ENCODE measurements at regions not wholly inside any gene's neighbourhood (a gene's known extent, or its start where the extent isn't known, plus 50 kb on each side); places are given as distances from the start of the nearest gene placed in this dataset.
"Not testable (repeated sequence)": the region's sequence is repeated elsewhere in the genome, so short reads cannot be mapped to it uniquely, and the experiment has no call there.

- intact Hi-C loops (cut with DNase I): no loop called here
- no peak for DNase-seq
These were observed 82.8 kb upstream of the MRPS22 start for GRCh38 chr3:139260793-139261736.

- DNase-seq: no peak
- intact Hi-C loops (cut with DNase I): no loop called here
These were observed 81.8 kb upstream of the MRPS22 start for GRCh38 chr3:139261754-139262586.

- intact Hi-C loops (cut with DNase I): no loop called here
- no peak for DNase-seq
These were observed 80.0 kb upstream of the MRPS22 start for GRCh38 chr3:139263798-139264197.

GRCh38 chr3:139264375-139264774 is 79.4 kb upstream of the MRPS22 start:
- no peak for DNase-seq
- intact Hi-C loops (cut with DNase I): no loop called here

GRCh38 chr3:139265131-139266016 is 78.4 kb upstream of the MRPS22 start:
- DNase-seq: peak in 3 of 42 donors; percentile 25 to 56 (median 43)
- intact Hi-C loops (cut with DNase I): no loop called here

- no peak for DNase-seq
- intact Hi-C loops (cut with DNase I): no loop called here
These were observed 76.2 kb upstream of the MRPS22 start for GRCh38 chr3:139267300-139268246.

GRCh38 chr3:139269984-139270383 is 73.8 kb upstream of the MRPS22 start:
- no peak for DNase-seq

GRCh38 chr3:139270652-139271051 is 73.2 kb upstream of the MRPS22 start:
- intact Hi-C loops (cut with DNase I); DNase-seq: not testable (repeated sequence)

More at GRCh38 chr3:139269984-139270383, 73.8 kb upstream of the MRPS22 start:
- intact Hi-C loops (cut with DNase I): no loop called here

GRCh38 chr3:139280027-139280671 is 63.7 kb upstream of the MRPS22 start:
- intact Hi-C loops (cut with DNase I): no loop called here
- peak in 1 of 42 donors; percentile 26 for DNase-seq

- DNase-seq: no peak
- intact Hi-C loops (cut with DNase I): no loop called here
These were observed 62.7 kb upstream of the MRPS22 start for GRCh38 chr3:139281096-139281495.

- intact Hi-C loops (cut with DNase I): no loop called here
- DNase-seq: peak in 30 of 42 donors; percentile 13 to 70 (median 35)
These were observed 62.2 kb upstream of the MRPS22 start for GRCh38 chr3:139281522-139282196.

- intact Hi-C loops (cut with DNase I): no loop called here
- no peak for DNase-seq
These were observed 60.5 kb upstream of the MRPS22 start for GRCh38 chr3:139283301-139283700.

- no peak for DNase-seq
- intact Hi-C loops (cut with DNase I): no loop called here
These were observed 59.6 kb upstream of the MRPS22 start for GRCh38 chr3:139284221-139284620.

GRCh38 chr3:139285691-139286090 is 58.1 kb upstream of the MRPS22 start:
- intact Hi-C loops (cut with DNase I): no loop called here
- DNase-seq: no peak

GRCh38 chr3:139286241-139286640 is 57.6 kb upstream of the MRPS22 start:
- intact Hi-C loops (cut with DNase I): no loop called here
- DNase-seq: no peak

GRCh38 chr3:139286825-139287224 is 57.0 kb upstream of the MRPS22 start:
- DNase-seq: no peak
- intact Hi-C loops (cut with DNase I): no loop called here

- no peak for DNase-seq
- intact Hi-C loops (cut with DNase I): no loop called here
These were observed 56.3 kb upstream of the MRPS22 start for GRCh38 chr3:139287557-139287956.
